ENCODE measurements at regions not wholly inside any gene's neighbourhood (a gene's known extent, or its start where the extent isn't known, plus 50 kb on each side); places are given as distances from the start of the nearest gene placed in this dataset.

GRCh38 chr11:112811783-112812182 is 149.4 kb upstream of the NCAM1 start:
- no peaks in the 10 kb centered on the region for H3K27me3 ChIP-seq (ENCODE audit: control insufficient read depth in 4 of 4, insufficient read depth in 4 of 4, low read length in 3 of 4)
- WGBS: 81% methylated on average over 4 of the region's 4 CpGs
- peaks cover 0 to 7% (median 4%) of the 10 kb centered on the region in 4 donors for H3K9me3 ChIP-seq (ENCODE audit: control insufficient read depth in 4 of 4, low read length in 3 of 4)
- no peak overlapping the region for H3K4me3 ChIP-seq (ENCODE audit: low read depth in 1 of 3, low read length in 3 of 3)
- H3K27ac ChIP-seq (ENCODE audit: low read depth in 1 of 2, low read length in 2 of 2): no peak overlapping the region
- TF ChIP-seq MAX (IDR thresholded peaks at IDR 0.05) (no peak), JUND (IDR thresholded peaks at IDR 0.05) (no peak), ATF3 (IDR thresholded peaks at IDR 0.05) (no peak), HNF4A (conservative IDR thresholded peaks at IDR 0.05) (no peak), TAF1 (conservative IDR thresholded peaks at IDR 0.05) (no peak), SP1 (IDR thresholded peaks at IDR 0.05) (no peak), FOXA2 (IDR thresholded peaks at IDR 0.05) (no peak), YY1 (IDR thresholded peaks at IDR 0.05) (no peak), FOXA1 (IDR thresholded peaks at IDR 0.05) (no peak), GABPA (IDR thresholded peaks at IDR 0.05 in 1 of 2, conservative IDR thresholded peaks at IDR 0.05 in 1 of 2) (no peak), EGR1 (IDR thresholded peaks at IDR 0.05; ENCODE audit: low read depth in 2 of 2) (no peak), RXRA (IDR thresholded peaks at IDR 0.05) (no peak)
- TF ChIP-seq, protein P1, sequence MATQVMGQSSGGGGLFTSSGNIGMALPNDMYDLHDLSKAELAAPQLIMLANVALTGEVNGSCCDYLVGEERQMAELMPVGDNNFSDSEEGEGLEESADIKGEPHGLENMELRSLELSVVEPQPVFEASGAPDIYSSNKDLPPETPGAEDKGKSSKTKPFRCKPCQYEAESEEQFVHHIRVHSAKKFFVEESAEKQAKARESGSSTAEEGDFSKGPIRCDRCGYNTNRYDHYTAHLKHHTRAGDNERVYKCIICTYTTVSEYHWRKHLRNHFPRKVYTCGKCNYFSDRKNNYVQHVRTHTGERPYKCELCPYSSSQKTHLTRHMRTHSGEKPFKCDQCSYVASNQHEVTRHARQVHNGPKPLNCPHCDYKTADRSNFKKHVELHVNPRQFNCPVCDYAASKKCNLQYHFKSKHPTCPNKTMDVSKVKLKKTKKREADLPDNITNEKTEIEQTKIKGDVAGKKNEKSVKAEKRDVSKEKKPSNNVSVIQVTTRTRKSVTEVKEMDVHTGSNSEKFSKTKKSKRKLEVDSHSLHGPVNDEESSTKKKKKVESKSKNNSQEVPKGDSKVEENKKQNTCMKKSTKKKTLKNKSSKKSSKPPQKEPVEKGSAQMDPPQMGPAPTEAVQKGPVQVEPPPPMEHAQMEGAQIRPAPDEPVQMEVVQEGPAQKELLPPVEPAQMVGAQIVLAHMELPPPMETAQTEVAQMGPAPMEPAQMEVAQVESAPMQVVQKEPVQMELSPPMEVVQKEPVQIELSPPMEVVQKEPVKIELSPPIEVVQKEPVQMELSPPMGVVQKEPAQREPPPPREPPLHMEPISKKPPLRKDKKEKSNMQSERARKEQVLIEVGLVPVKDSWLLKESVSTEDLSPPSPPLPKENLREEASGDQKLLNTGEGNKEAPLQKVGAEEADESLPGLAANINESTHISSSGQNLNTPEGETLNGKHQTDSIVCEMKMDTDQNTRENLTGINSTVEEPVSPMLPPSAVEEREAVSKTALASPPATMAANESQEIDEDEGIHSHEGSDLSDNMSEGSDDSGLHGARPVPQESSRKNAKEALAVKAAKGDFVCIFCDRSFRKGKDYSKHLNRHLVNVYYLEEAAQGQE (IDR thresholded peaks at IDR 0.05): no peak
- no peak for DNase-seq (ENCODE audit: low spot score)
- H3K9ac ChIP-seq (ENCODE audit: low read depth in 1 of 2, low read length in 2 of 2): no peak overlapping the region
- no peaks in the 10 kb centered on the region for H3K4me1 ChIP-seq (ENCODE audit: control insufficient read depth in 4 of 4, insufficient read depth in 4 of 4, low read length in 3 of 4)
- H3K36me3 ChIP-seq (ENCODE audit: control insufficient read depth in 4 of 4, insufficient read depth in 3 of 4, low read depth in 1 of 4, low read length in 3 of 4): no peaks in the 10 kb centered on the region

DNA sequence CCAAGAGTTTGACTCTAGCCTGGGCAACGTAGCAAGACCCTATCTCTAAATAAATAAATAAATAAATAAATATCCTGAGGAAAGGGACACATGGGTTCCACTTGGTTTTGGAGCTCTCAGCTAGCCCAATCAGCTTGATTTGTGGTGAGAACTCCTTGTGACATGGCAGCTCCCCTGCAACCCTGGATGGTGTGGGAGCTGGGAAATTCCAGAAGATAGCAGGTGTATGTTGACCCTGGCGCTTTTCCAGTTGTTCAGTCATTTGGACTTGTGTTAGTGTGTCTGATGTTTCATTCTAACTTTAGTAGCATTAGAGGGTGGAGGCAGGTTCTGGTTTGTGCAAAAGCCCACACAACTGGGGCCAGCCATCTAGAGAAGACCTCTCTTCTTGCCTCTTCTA is 148.5 kb upstream of the NCAM1 start:
- whole genome bisulfite sequencing: 35% methylated on average over 2 of the region's 2 CpGs
- Histone ChIP-seq H3K27ac (ENCODE audit: low read depth in 1 of 2, low read length in 2 of 2) (no peak overlapping the region), H3K9me3 (ENCODE audit: control insufficient read depth in 4 of 4, low read length in 3 of 4) (peaks cover 0 to 7% (median 4%) of the 10 kb centered on the region in 4 donors), H3K36me3 (ENCODE audit: control insufficient read depth in 4 of 4, insufficient read depth in 3 of 4, low read depth in 1 of 4, low read length in 3 of 4) (no peaks in the 10 kb centered on the region), H3K27me3 (ENCODE audit: control insufficient read depth in 4 of 4, insufficient read depth in 4 of 4, low read length in 3 of 4) (no peaks in the 10 kb centered on the region), H3K4me3 (ENCODE audit: low read depth in 1 of 3, low read length in 3 of 3) (no peak overlapping the region), H3K4me1 (ENCODE audit: control insufficient read depth in 4 of 4, insufficient read depth in 4 of 4, low read length in 3 of 4) (no peaks in the 10 kb centered on the region), H3K9ac (ENCODE audit: low read depth in 1 of 2, low read length in 2 of 2) (no peak overlapping the region)
- TF ChIP-seq TAF1 (conservative IDR thresholded peaks at IDR 0.05) (no peak), ATF3 (IDR thresholded peaks at IDR 0.05) (no peak), RXRA (IDR thresholded peaks at IDR 0.05) (no peak), JUND (IDR thresholded peaks at IDR 0.05) (no peak), HNF4A (conservative IDR thresholded peaks at IDR 0.05) (no peak), YY1 (IDR thresholded peaks at IDR 0.05) (no peak), SP1 (IDR thresholded peaks at IDR 0.05) (no peak), HNF4G (IDR thresholded peaks at IDR 0.05) (no peak)
- TF ChIP-seq, protein P2, sequence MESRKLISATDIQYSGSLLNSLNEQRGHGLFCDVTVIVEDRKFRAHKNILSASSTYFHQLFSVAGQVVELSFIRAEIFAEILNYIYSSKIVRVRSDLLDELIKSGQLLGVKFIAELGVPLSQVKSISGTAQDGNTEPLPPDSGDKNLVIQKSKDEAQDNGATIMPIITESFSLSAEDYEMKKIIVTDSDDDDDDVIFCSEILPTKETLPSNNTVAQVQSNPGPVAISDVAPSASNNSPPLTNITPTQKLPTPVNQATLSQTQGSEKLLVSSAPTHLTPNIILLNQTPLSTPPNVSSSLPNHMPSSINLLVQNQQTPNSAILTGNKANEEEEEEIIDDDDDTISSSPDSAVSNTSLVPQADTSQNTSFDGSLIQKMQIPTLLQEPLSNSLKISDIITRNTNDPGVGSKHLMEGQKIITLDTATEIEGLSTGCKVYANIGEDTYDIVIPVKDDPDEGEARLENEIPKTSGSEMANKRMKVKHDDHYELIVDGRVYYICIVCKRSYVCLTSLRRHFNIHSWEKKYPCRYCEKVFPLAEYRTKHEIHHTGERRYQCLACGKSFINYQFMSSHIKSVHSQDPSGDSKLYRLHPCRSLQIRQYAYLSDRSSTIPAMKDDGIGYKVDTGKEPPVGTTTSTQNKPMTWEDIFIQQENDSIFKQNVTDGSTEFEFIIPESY (IDR thresholded peaks at IDR 0.05): no peak
- TF ChIP-seq, protein P1 (IDR thresholded peaks at IDR 0.05): no peak
- DNase-seq (ENCODE audit: low spot score): no peak

Measured in liver (tissue), 7 donors.